Glomerular visceral epithelial cell (primary cell): ENCODE measurements at regions not wholly inside any gene's neighbourhood (a gene's known extent, or its start where the extent isn't known, plus 50 kb on each side); places are given as distances from the start of the nearest gene placed in this dataset.

ENCODE experiments used
- DNase-seq: peaks from one replicate; pipeline ENCODE4 v3.0.0-alpha.2; 2016; ENCODE audit errors: extremely low spot score

DNA sequence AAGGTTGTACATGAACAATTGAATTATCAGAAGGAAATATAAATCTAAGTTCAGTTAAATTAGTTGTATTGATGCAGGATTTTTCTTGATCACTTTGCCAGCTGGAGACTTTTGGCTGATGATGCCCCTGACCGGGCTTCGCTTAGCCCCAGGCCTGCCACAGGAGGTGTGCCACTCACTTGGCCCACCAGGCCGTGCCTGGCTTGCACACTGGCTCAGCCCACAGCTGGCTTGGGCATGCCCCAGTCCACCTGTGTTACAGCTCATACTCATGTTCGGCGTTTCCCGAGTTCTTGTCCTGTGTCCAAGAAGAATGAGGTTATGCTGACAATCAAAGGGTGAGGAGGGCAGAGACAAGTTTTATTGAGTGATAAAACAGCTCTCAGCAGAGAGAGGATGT is 773.9 kb upstream of the FANCL start:
- no peak for DNase-seq

GRCh38 chr2:59012971-59013370 is 771.8 kb upstream of the FANCL start:
- DNase-seq, result no peak

- DNase-seq, result no peak
Observed at GRCh38 chr2:59012234-59012633, 771.1 kb upstream of the FANCL start.

DNA sequence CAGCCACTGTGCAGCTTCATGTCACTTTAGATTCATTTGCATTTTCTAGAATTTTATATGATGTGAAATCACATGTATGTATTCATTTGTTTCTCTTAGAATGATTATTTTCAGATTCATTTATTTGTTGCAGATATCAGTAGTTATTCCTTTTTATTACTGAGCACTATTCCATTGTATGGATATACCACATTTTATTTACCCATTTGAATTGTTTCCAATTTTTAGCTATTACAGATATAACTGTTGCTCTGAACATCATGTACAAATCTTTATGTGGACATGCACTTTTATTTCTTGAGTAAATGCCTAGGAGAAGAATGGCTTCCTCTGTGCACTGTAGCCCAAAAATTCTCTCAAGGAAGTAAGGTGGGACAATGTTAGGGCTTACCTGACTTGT is 767.8 kb upstream of the FANCL start:
- no peak for DNase-seq

- DNase-seq, result no peak
Observed at GRCh38 chr2:59005836-59006615, 764.9 kb upstream of the FANCL start.

- no peak for DNase-seq
Observed at GRCh38 chr2:59004621-59005020, 763.5 kb upstream of the FANCL start.

DNA sequence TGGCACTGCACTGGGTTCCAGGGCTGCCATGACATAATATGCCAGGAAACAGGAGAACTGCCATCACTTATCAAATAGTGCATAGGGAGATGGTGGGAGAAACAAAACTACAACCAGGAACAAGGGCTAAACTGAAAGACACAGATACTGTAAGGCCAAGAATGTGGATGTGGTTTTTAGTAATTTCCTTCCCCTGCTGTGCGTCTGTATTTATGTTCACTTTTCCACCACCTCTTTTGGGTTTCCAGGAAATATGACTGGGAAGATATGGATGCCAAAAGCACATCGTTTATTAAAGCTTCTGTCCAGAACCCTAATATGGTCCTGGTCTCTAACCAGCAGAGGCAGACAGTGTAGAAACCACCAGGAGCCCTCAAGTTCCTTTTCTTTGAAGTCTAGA is 759.7 kb upstream of the FANCL start:
- no peak for DNase-seq

DNA sequence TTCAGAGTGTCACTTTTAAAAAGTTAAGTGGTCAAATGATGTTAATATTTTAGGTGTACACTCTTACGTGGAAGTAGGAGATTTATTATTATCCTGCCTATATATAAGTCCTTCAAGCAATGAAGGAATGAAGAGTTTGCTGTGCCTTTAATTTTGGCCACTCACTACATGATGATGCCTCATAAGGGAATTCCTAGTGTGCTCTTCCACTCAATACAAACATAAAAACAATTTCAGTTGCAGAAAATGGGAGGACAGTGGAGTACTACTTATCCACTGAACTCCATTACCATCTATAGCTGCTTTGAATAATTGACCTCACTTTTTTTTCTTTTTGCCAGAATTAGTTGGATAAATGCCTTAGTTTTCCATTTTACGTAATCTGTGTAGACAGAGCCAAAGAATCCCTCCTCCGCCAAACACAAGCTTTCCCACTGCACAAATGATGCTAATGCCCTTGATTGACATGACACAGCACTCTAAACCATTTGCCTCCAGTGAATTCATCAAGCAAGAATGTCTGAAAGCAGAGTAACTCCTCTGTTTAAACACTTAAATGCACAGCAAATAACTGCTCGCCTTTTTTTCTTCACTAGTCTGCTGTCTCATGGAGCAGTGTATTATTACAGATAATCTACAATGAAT is 751.1 kb upstream of the FANCL start:
- DNase-seq, result no peak

DNA sequence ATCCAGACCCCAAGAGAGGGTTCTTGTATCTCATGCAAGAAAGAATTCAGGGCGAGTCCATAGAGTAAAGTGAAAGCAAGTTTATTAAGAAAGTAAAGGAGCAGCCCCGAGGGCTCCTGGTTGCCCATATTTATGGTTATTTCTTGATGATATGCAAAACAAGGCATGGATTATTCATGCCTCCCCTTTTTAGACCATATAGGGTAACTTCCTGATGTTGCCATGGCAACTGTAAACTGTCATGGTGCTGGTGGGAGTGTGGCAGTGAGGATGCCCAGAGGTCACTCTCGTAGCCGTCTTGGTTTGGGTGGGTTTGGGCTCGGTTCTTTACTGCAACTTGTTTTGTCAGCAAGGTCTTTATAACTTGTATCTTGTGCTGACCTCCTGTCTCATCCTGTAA is 750.2 kb upstream of the FANCL start:
- DNase-seq, result no peak

DNA sequence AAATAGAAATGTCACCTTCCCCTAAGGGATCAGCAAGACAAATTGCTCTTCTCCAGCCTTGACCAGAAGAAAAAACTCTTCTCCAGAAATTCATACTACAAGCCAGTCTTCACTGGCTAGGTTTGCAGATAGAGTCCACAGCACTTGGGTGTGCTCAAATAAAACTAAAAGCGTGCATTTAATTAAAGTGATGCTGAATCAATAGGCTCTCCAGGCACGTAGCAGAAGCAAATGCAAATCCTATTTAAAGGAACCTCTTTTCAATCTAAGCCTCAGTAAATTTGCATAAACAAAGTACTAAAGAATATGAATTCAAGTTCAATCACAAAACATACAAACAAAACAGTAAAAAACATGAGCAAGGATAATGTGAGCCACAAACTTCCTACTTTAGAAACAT is 744.4 kb upstream of the FANCL start:
- no peak for DNase-seq

- no peak for DNase-seq
Observed at GRCh38 chr2:58984731-58985130, 743.6 kb upstream of the FANCL start.

GRCh38 chr2:58983111-58983510 is 742.0 kb upstream of the FANCL start:
- no peak for DNase-seq

DNA sequence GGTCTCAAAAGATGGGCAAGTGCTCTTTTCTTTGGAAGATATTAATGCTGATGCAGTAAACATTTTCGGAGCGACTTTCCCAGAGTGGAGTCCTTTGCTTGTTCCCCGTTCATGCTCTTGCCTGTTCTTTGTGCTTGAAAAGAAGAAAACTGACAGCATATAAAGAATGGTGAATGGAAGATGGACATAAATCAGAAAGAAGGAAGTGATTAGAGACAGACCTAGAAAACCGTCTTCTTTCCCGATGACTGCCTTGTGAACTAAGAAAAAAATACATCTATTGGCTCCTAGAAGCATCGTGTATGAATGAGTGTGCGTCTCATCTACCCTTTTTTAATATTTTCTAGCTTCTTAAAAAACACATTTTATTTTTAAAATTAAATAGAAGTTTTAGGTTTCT is 740.1 kb upstream of the FANCL start:
- no peak for DNase-seq

- no peak for DNase-seq
Observed at GRCh38 chr2:58976375-58977071, 735.4 kb upstream of the FANCL start.

GRCh38 chr2:58974881-58975280 is 733.8 kb upstream of the FANCL start:
- DNase-seq, result no peak

DNA sequence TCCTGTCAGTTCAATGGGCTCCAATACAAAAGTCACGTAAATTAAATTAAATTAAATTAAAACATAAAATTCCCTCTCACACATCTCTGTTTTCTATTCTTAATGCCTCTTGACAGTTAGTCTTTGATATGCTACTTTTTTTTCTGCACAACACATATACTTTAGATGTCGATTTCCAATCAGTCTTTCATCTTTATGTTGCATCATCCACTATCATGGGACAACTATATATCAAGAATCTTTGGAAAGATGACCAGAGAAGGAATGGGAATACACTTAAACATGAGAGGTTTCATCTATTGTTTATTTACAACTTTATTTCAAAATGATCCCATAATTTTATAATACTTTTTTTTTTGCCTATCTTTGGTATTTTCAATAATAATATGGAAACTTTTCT is 733.3 kb upstream of the FANCL start:
- DNase-seq, result no peak

GRCh38 chr2:58973811-58974281 is 732.7 kb upstream of the FANCL start:
- no peak for DNase-seq

DNA sequence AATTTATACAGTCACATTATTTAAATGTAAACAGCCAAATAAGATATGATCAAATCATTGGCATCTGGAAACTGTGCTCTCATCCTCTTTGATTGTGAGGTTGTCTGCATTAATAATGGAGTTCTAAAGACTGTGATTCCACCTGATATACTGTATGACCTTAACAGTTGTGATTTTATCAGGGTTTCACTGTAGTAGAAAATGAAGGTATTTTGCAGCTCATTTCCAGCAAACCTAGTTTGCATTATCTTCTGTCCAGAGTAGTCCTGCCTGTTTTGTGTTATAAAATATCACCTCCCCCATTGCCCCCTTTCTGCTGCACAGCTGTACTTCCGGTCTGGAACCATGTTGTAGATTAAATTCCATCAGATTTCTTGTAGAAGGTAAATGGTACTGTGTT is 731.6 kb upstream of the FANCL start:
- DNase-seq, result no peak

DNA sequence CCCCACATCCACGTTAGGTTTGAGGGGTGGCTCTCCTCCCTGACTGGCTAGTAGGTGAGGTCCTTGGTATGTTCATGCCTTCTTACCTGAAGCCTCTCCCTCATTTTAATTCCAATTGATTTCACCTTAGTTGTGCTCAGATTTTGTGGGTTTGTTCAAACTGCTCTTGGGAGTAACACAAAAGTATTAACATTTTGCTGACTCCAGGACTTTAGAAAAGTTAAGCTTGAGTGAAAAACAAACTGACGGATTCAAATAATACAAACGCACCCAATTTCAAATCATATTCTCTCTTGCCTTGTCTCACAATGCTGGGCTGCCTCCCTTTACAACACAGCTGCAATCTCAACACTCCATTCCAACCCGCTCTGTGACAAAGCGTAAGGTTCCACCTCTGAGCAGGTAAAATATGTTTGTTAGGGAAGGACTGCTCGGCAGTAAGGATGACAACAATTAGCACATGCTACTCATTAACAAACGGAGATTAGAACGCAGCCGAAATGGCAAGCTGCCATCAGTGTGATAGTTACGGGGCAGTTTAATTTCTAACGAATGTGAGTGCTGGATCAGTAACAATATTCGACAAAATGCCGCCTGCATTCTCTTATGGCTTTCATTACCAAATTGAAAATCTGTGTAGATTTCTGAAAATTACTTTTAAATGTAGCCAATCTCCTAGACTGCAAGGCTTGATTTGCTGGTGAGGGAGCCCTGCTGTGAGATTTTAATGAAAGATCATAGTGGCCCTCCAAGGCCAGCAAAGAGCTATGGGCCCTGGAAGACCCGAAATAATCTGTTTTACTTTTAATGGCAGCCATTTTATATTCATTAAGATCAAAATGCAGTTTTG is 730.6 kb upstream of the FANCL start:
- no peak for DNase-seq

DNA sequence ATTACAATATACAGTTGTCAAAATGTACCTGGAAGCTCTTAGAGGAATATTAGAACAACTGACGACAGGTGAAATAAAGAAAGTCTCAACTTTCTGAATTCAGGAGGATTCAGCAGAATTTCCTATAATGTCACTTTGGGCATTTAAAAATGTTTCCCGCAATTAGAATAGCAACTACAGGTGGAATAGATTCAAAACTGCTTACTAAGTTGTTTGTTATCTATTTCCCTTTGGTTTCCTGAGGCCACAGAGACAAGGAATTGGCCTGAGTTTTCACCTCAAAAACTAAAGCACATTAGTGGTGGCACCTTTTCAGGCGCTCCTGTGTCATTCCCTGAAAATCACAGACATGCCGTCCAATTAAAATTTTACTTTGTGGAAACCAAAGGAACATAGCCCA is 729.2 kb upstream of the FANCL start:
- no peak for DNase-seq

DNA sequence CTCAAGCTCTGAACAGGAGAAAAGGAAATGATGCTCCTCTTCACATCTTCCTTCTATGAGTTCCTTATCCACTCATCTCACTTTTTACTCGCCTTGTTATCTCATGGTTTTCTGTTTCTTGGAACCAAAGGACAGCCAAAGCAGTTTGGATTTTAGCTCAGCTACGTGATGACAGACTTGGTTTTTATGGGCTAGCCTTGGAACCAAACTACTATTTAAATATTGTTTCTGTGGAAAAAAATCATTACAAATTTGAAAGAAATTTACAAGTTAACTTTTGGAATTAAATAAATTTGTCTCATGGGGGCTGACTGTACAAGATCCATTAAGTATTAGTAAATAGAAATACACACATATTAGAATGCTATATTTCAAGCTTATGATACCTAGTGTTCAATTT is 727.8 kb upstream of the FANCL start:
- DNase-seq, result no peak

- DNase-seq, result no peak
Observed at GRCh38 chr2:58967736-58968135, 726.6 kb upstream of the FANCL start.
